WTC11 (cell line): ENCODE measurements at regions not wholly inside any gene's neighbourhood (a gene's known extent, or its start where the extent isn't known, plus 50 kb on each side); places are given as distances from the start of the nearest gene placed in this dataset.

ENCODE experiments used
- ATAC-seq: fragments of 200-7000 bp; cut with Tn5 transposase; 2 replicates; pipeline ENCODE4 v1.10.0; 2021; ENCODE audit warnings: mild to moderate bottlenecking, moderate library complexity
- CTCF ChIA-PET: fragments of 300-600 bp; sonication (Branson Sonifier 250); formaldehyde crosslinking; loops from one replicate; lab custom pipeline; 2021; ENCODE audit warnings: antibody characterized with exemption; lab: Charles Lee
- POLR2A ChIA-PET: fragments of 350-600 bp; sonication (Branson Sonifier 250); formaldehyde crosslinking; loops from one replicate; lab custom pipeline; 2021; ENCODE audit warnings: antibody characterized with exemption; lab: Charles Lee
- DNase-seq: peaks from one replicate; pipeline ENCODE4 v3.0.0; 2021; ENCODE audit warnings: low spot score
- H3K27ac Mint-ChIP-seq: 2 replicates; pipeline ENCODE4 v1.8.0; 2021; ENCODE audit warnings: mixed read lengths
- H3K27me3 Mint-ChIP-seq: 2 replicates; pipeline ENCODE4 v1.8.0; 2021; ENCODE audit warnings: low read depth, mild to moderate bottlenecking, moderate library complexity, mixed read lengths
- H3K36me3 Mint-ChIP-seq: 2 replicates; pipeline ENCODE4 v1.8.0; 2021; ENCODE audit warnings: mixed read lengths
- H3K4me1 Mint-ChIP-seq: 2 replicates; pipeline ENCODE4 v1.8.0; 2022; ENCODE audit warnings: mixed read lengths
- H3K4me3 Mint-ChIP-seq: 2 replicates; pipeline ENCODE4 v1.8.0; 2021; ENCODE audit warnings: mild to moderate bottlenecking, moderate library complexity, mixed read lengths
- H3K9me3 Mint-ChIP-seq: 2 replicates; pipeline ENCODE4 v1.8.0; 2021; ENCODE audit warnings: mixed read lengths
- CTCF ChIP-seq: fragments of 200-600 bp; IDR thresholded peaks from 2 replicates; pipeline ENCODE4 v1.8.0; 2022; ENCODE audit warnings: antibody characterized with exemption
- FOXP1 ChIP-seq: sonication (generic); formaldehyde crosslinking; IDR thresholded peaks from 2 replicates; pipeline ENCODE4 v1.8.0; 2022; ENCODE audit warnings: missing genetic modification reagents, mild to moderate bottlenecking, moderate library complexity, borderline replicate concordance
- FOXP4 ChIP-seq: sonication (generic); formaldehyde crosslinking; IDR thresholded peaks from 2 replicates; pipeline ENCODE4 v1.8.0; 2022; ENCODE audit warnings: mild to moderate bottlenecking, missing genetic modification reagents
- HMGA2 ChIP-seq: fragments of 250-450 bp; sonication (Bioruptor Pico); IDR thresholded peaks from 2 replicates; pipeline ENCODE4 v1.4.0; 2021; ENCODE audit warnings: mild to moderate bottlenecking, moderate library complexity
- IRF2 ChIP-seq: sonication (generic); formaldehyde crosslinking; IDR thresholded peaks from 2 replicates; pipeline ENCODE4 v1.8.0; 2022; ENCODE audit warnings: low read depth, missing genetic modification reagents, borderline replicate concordance
- KAT7 ChIP-seq: sonication (generic); formaldehyde crosslinking; IDR thresholded peaks from 2 replicates; pipeline ENCODE4 v1.8.1; 2023; ENCODE audit warnings: missing genetic modification reagents, mild to moderate bottlenecking, borderline replicate concordance
- MXD4 ChIP-seq: fragments of 250-450 bp; sonication (Bioruptor Pico); IDR thresholded peaks from 2 replicates; pipeline ENCODE4 v1.8.0; 2021; ENCODE audit warnings: mild to moderate bottlenecking, moderate library complexity, borderline replicate concordance
- NR3C1 ChIP-seq: sonication (generic); formaldehyde crosslinking; conservative IDR thresholded peaks from 2 replicates; pipeline ENCODE4 v1.8.1; 2023; ENCODE audit warnings: low read depth, mild to moderate bottlenecking, missing genetic modification reagents
- RELA ChIP-seq: sonication (generic); formaldehyde crosslinking; IDR thresholded peaks from 2 replicates; pipeline ENCODE4 v1.8.1; 2022; ENCODE audit warnings: missing genetic modification reagents, mild to moderate bottlenecking, borderline replicate concordance
- RORB ChIP-seq: fragments of 250-450 bp; sonication (Bioruptor Pico); IDR thresholded peaks from 2 replicates; pipeline ENCODE4 v1.9.0; 2021; ENCODE audit warnings: mild to moderate bottlenecking
- SMAD3 ChIP-seq: sonication (generic); formaldehyde crosslinking; IDR thresholded peaks from 2 replicates; pipeline ENCODE4 v1.8.0; 2022; ENCODE audit warnings: missing genetic modification reagents, mild to moderate bottlenecking, borderline replicate concordance
- STAT6 ChIP-seq: sonication (generic); formaldehyde crosslinking; conservative IDR thresholded peaks from 2 replicates; pipeline ENCODE4 v1.8.1; 2023; ENCODE audit warnings: mild to moderate bottlenecking, low read depth, missing genetic modification reagents, moderate library complexity
- ZNF138 ChIP-seq: sonication (generic); formaldehyde crosslinking; conservative IDR thresholded peaks from 2 replicates; pipeline ENCODE4 v1.8.1; 2022; ENCODE audit warnings: mild to moderate bottlenecking, moderate library complexity, missing genetic modification reagents
- ZNF396 ChIP-seq: fragments of 250-450 bp; sonication (Bioruptor Pico); IDR thresholded peaks from 2 replicates; pipeline ENCODE4 v1.8.0; 2021; ENCODE audit warnings: mild to moderate bottlenecking, moderate library complexity, borderline replicate concordance
- ZNF423 ChIP-seq: fragments of 250-450 bp; sonication (Bioruptor Pico); IDR thresholded peaks from 2 replicates; pipeline ENCODE4 v2.1.2; 2022; ENCODE audit warnings: mild to moderate bottlenecking, moderate library complexity
- TF ChIP-seq, protein P1 (sequence below): fragments of 250-450 bp; sonication (Bioruptor Pico); conservative IDR thresholded peaks from 2 replicates; pipeline ENCODE4 v1.9.0; 2021; ENCODE audit warnings: mild to moderate bottlenecking
- TF ChIP-seq, protein P2 (sequence below): fragments of 250-450 bp; sonication (Bioruptor Pico); IDR thresholded peaks from 2 replicates; pipeline ENCODE4 v1.9.0; 2021; ENCODE audit warnings: mild to moderate bottlenecking, borderline replicate concordance
- TF ChIP-seq, protein P3 (sequence below): sonication (generic); formaldehyde crosslinking; IDR thresholded peaks from 2 replicates; pipeline ENCODE4 v1.8.1; 2022; ENCODE audit warnings: missing genetic modification reagents, borderline replicate concordance
- TF ChIP-seq, protein P4 (sequence below): fragments of 250-450 bp; sonication (Bioruptor Pico); IDR thresholded peaks from 2 replicates; pipeline ENCODE4 v1.8.0; 2021; ENCODE audit warnings: mild to moderate bottlenecking
- TF ChIP-seq, protein P5 (sequence below): sonication (generic); formaldehyde crosslinking; IDR thresholded peaks from 2 replicates; pipeline ENCODE4 v1.8.1; 2023; ENCODE audit warnings: mild to moderate bottlenecking, missing genetic modification reagents, moderate library complexity

DNA sequence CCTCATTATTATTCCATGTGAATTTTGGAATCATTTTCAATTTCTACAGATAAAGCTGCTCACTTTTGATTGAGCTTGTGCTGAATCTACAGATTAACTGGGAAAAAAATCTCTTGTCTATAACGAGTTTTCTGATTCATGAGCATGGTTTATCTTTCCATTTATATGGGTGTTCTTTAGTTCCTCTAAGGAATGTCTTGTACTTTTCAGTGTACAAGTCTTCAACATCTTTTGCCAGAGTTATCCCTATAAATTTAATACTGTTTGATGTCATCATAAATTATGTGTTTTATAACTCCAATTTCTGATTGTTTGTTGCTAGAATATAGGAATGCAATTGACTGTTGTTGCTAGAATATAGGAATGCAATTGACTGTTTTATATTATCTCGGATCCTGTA, 533.8 kb downstream of the OLFM4 start:
- Mint-ChIP-seq H3K4me1 (no peaks in the 10 kb centered on the region; the same call in 1 of the 2 replicates), H3K9me3 (peaks cover 4% of the 10 kb centered on the region), H3K36me3 (no peaks in the 10 kb centered on the region), H3K4me3 (no peak overlapping the region), H3K27me3 (no peaks in the 10 kb centered on the region), H3K27ac (no peak overlapping the region)
- ATAC-seq (no peak), DNase-seq (no peak)
- CTCF ChIA-PET = no interaction called here
- no peak for TF ChIP-seq CTCF
- TF ChIP-seq FOXP1 (CRISPR knock-in tag) = no peak
- TF ChIP-seq, protein P1, sequence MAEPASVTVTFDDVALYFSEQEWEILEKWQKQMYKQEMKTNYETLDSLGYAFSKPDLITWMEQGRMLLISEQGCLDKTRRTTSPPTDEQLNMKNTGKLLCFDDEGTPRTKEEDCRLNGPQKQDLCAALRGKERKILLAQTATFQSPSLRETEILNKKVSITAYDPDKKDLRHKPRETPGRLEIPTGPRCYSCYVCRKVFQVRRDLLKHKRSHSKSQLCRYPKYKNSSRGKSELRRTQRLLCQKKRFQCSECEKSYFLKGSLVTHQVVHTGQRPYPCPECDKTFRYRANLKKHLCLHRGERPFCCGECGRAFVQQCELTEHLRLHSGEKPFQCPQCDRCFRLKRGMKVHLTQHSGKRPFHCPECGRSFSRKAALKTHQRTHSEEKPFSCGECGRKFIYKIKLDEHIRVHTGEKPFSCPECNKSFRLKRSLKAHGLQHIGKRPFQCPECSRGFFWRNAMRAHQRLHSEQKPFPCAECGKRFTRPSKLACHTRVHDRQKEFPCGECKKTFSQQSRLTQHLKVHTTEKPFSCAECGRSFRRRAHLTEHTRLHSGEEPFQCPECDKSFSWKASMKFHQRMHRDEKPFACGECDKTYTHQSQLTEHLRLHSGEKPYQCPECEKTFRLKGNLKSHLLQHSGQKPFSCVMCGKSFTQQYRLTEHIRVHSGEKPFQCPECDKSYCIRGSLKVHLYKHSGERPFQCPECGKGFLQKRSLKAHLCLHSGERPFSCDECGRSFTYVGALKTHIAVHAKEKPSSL (CRISPR knock-in tag) = no peak
- no peak for TF ChIP-seq FOXP4 (CRISPR knock-in tag)
- TF ChIP-seq RELA = no peak
- TF ChIP-seq, protein P2, sequence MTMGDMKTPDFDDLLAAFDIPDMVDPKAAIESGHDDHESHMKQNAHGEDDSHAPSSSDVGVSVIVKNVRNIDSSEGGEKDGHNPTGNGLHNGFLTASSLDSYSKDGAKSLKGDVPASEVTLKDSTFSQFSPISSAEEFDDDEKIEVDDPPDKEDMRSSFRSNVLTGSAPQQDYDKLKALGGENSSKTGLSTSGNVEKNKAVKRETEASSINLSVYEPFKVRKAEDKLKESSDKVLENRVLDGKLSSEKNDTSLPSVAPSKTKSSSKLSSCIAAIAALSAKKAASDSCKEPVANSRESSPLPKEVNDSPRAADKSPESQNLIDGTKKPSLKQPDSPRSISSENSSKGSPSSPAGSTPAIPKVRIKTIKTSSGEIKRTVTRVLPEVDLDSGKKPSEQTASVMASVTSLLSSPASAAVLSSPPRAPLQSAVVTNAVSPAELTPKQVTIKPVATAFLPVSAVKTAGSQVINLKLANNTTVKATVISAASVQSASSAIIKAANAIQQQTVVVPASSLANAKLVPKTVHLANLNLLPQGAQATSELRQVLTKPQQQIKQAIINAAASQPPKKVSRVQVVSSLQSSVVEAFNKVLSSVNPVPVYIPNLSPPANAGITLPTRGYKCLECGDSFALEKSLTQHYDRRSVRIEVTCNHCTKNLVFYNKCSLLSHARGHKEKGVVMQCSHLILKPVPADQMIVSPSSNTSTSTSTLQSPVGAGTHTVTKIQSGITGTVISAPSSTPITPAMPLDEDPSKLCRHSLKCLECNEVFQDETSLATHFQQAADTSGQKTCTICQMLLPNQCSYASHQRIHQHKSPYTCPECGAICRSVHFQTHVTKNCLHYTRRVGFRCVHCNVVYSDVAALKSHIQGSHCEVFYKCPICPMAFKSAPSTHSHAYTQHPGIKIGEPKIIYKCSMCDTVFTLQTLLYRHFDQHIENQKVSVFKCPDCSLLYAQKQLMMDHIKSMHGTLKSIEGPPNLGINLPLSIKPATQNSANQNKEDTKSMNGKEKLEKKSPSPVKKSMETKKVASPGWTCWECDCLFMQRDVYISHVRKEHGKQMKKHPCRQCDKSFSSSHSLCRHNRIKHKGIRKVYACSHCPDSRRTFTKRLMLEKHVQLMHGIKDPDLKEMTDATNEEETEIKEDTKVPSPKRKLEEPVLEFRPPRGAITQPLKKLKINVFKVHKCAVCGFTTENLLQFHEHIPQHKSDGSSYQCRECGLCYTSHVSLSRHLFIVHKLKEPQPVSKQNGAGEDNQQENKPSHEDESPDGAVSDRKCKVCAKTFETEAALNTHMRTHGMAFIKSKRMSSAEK (CRISPR knock-in tag) = no peak
- no peak for TF ChIP-seq ZNF396 (CRISPR knock-in tag)
- no peak for TF ChIP-seq ZNF138 (CRISPR knock-in tag)
- TF ChIP-seq SMAD3 = no peak
- no peak for TF ChIP-seq RORB (CRISPR knock-in tag)
- no peak for TF ChIP-seq HMGA2 (CRISPR knock-in tag)
- no peak for TF ChIP-seq STAT6 (CRISPR knock-in tag)
- TF ChIP-seq, protein P3, sequence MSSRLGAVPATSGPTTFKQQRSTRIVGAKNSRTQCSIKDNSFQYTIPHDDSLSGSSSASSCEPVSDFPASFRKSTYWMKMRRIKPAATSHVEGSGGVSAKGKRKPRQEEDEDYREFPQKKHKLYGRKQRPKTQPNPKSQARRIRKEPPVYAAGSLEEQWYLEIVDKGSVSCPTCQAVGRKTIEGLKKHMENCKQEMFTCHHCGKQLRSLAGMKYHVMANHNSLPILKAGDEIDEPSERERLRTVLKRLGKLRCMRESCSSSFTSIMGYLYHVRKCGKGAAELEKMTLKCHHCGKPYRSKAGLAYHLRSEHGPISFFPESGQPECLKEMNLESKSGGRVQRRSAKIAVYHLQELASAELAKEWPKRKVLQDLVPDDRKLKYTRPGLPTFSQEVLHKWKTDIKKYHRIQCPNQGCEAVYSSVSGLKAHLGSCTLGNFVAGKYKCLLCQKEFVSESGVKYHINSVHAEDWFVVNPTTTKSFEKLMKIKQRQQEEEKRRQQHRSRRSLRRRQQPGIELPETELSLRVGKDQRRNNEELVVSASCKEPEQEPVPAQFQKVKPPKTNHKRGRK (CRISPR knock-in tag) = no peak
- no peak for TF ChIP-seq KAT7 (CRISPR knock-in tag)
- TF ChIP-seq, protein P4, sequence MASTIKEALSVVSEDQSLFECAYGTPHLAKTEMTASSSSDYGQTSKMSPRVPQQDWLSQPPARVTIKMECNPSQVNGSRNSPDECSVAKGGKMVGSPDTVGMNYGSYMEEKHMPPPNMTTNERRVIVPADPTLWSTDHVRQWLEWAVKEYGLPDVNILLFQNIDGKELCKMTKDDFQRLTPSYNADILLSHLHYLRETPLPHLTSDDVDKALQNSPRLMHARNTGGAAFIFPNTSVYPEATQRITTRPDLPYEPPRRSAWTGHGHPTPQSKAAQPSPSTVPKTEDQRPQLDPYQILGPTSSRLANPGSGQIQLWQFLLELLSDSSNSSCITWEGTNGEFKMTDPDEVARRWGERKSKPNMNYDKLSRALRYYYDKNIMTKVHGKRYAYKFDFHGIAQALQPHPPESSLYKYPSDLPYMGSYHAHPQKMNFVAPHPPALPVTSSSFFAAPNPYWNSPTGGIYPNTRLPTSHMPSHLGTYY (CRISPR knock-in tag) = no peak
- TF ChIP-seq ZNF423 = no peak
- no peak for TF ChIP-seq NR3C1 (CRISPR knock-in tag)
- TF ChIP-seq, protein P5, sequence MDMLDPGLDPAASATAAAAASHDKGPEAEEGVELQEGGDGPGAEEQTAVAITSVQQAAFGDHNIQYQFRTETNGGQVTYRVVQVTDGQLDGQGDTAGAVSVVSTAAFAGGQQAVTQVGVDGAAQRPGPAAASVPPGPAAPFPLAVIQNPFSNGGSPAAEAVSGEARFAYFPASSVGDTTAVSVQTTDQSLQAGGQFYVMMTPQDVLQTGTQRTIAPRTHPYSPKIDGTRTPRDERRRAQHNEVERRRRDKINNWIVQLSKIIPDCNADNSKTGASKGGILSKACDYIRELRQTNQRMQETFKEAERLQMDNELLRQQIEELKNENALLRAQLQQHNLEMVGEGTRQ (CRISPR knock-in tag) = no peak
- TF ChIP-seq MXD4 (CRISPR knock-in tag) = no peak
- TF ChIP-seq IRF2 (CRISPR knock-in tag) = no peak
- POLR2A ChIA-PET = no interaction called here
